Large intestine (tissue), 3 donors: ENCODE measurements at regions not wholly inside any gene's neighbourhood (a gene's known extent, or its start where the extent isn't known, plus 50 kb on each side); places are given as distances from the start of the nearest gene placed in this dataset.

Experiments
- DNase-seq, 2 donors: peaks; one replicate each; pipeline versions ENCODE4 v3.0.0 to v3.0.0-alpha.2; 2013
- H3K27ac ChIP-seq: one replicate; pipeline ENCODE4 v1.5.1; 2013; ENCODE audit warnings: low read length
- H3K27me3 ChIP-seq: 2 replicates; pipeline ENCODE4 v1.6.1; 2013; ENCODE audit warnings: low read length; ENCODE audit not compliant: control insufficient read depth, insufficient read depth
- H3K36me3 ChIP-seq: 2 replicates; pipeline ENCODE4 v1.6.1; 2013; ENCODE audit warnings: low read length; ENCODE audit not compliant: control insufficient read depth, insufficient read depth
- H3K4me1 ChIP-seq: one replicate; pipeline ENCODE4 v1.6.1; 2013; ENCODE audit warnings: low read length; ENCODE audit not compliant: control insufficient read depth, insufficient read depth
- H3K4me3 ChIP-seq: one replicate; pipeline ENCODE4 v1.5.1; 2013; ENCODE audit warnings: low read length
- H3K9me3 ChIP-seq: one replicate; pipeline ENCODE4 v1.6.1; 2013; ENCODE audit warnings: mild to moderate bottlenecking, low read depth, low read length, moderate library complexity; ENCODE audit not compliant: control insufficient read depth
- WGBS: methylation state at CpG from one replicate; pipeline ENCODE4 v1.1.5; 2013; ENCODE audit warnings: low lambda C conversion rate; ENCODE audit not compliant: insufficient coverage; 5-methylcytosine and 5-hydroxymethylcytosine counted together

GRCh38 chr5:17444496-17444895 lies 53.5 kb upstream of the TAF11L2 start:
- Histone ChIP-seq H3K36me3 (no peaks in the 10 kb centered on the region), H3K9me3 (no peaks in the 10 kb centered on the region), H3K4me1 (no peaks in the 10 kb centered on the region), H3K27me3 (no peaks in the 10 kb centered on the region), H3K27ac (no peak overlapping the region), H3K4me3 (no peak overlapping the region)
- no peak for DNase-seq
- WGBS = 100% methylated on average over 1 of the region's 1 CpG

GRCh38 chr5:17445185-17445584 lies 52.8 kb upstream of the TAF11L2 start:
- Histone ChIP-seq H3K27ac (no peak overlapping the region), H3K4me1 (no peaks in the 10 kb centered on the region), H3K27me3 (no peaks in the 10 kb centered on the region), H3K36me3 (no peaks in the 10 kb centered on the region), H3K9me3 (no peaks in the 10 kb centered on the region), H3K4me3 (no peak overlapping the region)
- 86% methylated on average over 1 of the region's 2 CpGs for WGBS
- no peak for DNase-seq
